Subcutaneous abdominal adipose tissue (tissue), 5 donors: ENCODE measurements at regions not wholly inside any gene's neighbourhood (a gene's known extent, or its start where the extent isn't known, plus 50 kb on each side); places are given as distances from the start of the nearest gene placed in this dataset.

Source experiments
- H3K27ac ChIP-seq: one replicate; pipeline ENCODE4 v1.7.0; 2013; ENCODE audit warnings: low read depth, mild to moderate bottlenecking, inconsistent platforms, low read length, moderate library complexity
- H3K27me3 ChIP-seq, 5 donors: one replicate each; pipeline ENCODE4 v1.7.0; 2013; ENCODE audit warnings: low read length in 5 of 5, inconsistent platforms in 1 of 5; ENCODE audit not compliant: control insufficient read depth in 5 of 5, insufficient read depth in 4 of 5
- H3K36me3 ChIP-seq, 5 donors: one replicate each; pipeline ENCODE4 v1.7.0; 2013; ENCODE audit warnings: low read length in 5 of 5; ENCODE audit not compliant: control insufficient read depth in 5 of 5, insufficient read depth in 5 of 5
- H3K4me1 ChIP-seq, 5 donors: one replicate each; pipeline ENCODE4 v1.7.0; 2013; ENCODE audit warnings: low read length in 5 of 5, mild to moderate bottlenecking in 3 of 5, moderate library complexity in 1 of 5; ENCODE audit not compliant: control insufficient read depth in 5 of 5, insufficient read depth in 5 of 5
- H3K4me3 ChIP-seq, 5 donors: one replicate each; pipeline ENCODE4 v1.7.0; 2013; ENCODE audit warnings: low read length in 5 of 5, low read depth in 1 of 5
- H3K9ac ChIP-seq, 5 donors: one replicate each; pipeline ENCODE4 v1.7.0; 2013; ENCODE audit warnings: low read length in 5 of 5, mild to moderate bottlenecking in 4 of 5, moderate library complexity in 3 of 5
- H3K9me3 ChIP-seq, 5 donors: one replicate each; pipeline ENCODE4 v1.7.0; 2013; ENCODE audit warnings: low read length in 5 of 5; ENCODE audit not compliant: control insufficient read depth in 5 of 5
- donor health status: healthy.
- donor health status: healthy.
- donor health status: healthy.
- donor health status: healthy.
- donor health status: healthy.

GRCh38 chr12:19045426-19045825 lies 84.1 kb upstream of the PLEKHA5 start:
- no peaks in the 10 kb centered on the region for H3K36me3 ChIP-seq
- no peaks in the 10 kb centered on the region for H3K4me1 ChIP-seq
- no peak overlapping the region for H3K27ac ChIP-seq
- no peak overlapping the region for H3K9ac ChIP-seq
- H3K4me3 ChIP-seq, result no peak overlapping the region
- H3K9me3 ChIP-seq, result no peaks in the 10 kb centered on the region
- no peaks in the 10 kb centered on the region for H3K27me3 ChIP-seq

DNA sequence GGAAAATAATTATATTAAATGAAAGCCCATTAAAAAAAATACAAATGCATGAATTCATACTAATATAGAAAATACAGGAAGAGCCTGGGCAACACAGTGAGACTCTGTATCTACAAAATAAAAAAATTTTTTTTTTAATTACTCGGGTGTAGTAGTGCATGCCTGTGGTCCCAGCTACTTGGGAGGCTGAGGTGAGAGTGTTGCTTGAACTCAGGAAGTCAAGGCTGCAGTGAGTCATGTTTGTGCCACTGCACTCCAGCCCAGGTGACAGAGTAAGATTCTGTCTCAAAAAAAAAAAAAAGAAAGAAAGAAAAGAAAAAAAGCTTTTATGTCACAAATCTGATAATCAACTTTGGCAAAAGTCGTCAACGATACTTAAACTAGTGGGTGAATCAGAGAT lies 80.6 kb upstream of the PLEKHA5 start:
- Histone ChIP-seq H3K9me3 (no peaks in the 10 kb centered on the region), H3K4me1 (no peaks in the 10 kb centered on the region), H3K27ac (no peak overlapping the region), H3K36me3 (no peaks in the 10 kb centered on the region), H3K9ac (no peak overlapping the region), H3K4me3 (no peak overlapping the region), H3K27me3 (no peaks in the 10 kb centered on the region)

GRCh38 chr12:19052689-19053088 lies 76.8 kb upstream of the PLEKHA5 start:
- H3K27me3 ChIP-seq, result no peaks in the 10 kb centered on the region
- peaks cover 0 to 3% (median 0%) of the 10 kb centered on the region in 5 donors for H3K4me1 ChIP-seq
- H3K9ac ChIP-seq, result no peak overlapping the region
- H3K4me3 ChIP-seq, result no peak overlapping the region
- no peaks in the 10 kb centered on the region for H3K9me3 ChIP-seq
- H3K27ac ChIP-seq, result no peak overlapping the region
- no peaks in the 10 kb centered on the region for H3K36me3 ChIP-seq

DNA sequence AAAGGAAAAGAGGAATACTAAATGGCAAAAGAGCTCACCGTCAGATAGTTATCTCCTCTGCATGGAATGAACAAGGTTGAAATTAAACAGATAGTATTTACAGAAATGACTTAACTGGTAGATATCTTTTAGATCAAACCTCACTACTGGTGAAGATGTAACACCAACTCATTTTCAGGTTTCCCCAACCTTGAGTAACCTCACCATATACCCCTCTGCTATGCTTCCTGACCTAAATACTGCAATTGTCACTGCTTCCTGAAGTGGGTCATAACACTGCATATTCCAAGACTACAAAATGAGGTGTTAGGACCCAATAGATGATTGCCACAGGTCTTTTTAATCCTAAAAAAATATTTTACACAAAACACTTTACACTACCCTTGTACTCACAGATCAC lies 76.3 kb upstream of the PLEKHA5 start:
- Histone ChIP-seq H3K36me3 (no peaks in the 10 kb centered on the region), H3K4me1 (peaks cover 0 to 3% (median 0%) of the 10 kb centered on the region in 5 donors), H3K9ac (no peak overlapping the region), H3K9me3 (no peaks in the 10 kb centered on the region), H3K27ac (no peak overlapping the region), H3K27me3 (no peaks in the 10 kb centered on the region), H3K4me3 (no peak overlapping the region)

DNA sequence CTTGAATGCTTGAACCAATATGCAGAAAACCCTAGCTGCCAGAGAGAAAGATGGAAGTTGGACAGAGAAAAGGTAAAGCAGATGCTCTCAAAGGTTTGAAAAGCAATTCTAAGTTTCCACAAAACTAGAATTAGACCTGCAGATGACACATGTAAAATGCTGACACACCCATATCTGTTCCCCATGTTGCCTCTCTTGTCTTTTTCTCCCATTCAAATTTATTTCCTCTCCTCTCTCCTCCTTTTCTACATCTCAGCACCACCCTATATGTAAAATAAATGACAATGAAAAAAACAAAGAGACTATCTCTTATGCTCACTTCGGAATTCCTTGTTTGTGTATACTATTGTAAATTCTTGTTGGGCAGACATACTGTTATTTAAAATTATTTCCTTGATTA lies 75.5 kb upstream of the PLEKHA5 start:
- Histone ChIP-seq H3K27me3 (no peaks in the 10 kb centered on the region), H3K36me3 (no peaks in the 10 kb centered on the region)

DNA sequence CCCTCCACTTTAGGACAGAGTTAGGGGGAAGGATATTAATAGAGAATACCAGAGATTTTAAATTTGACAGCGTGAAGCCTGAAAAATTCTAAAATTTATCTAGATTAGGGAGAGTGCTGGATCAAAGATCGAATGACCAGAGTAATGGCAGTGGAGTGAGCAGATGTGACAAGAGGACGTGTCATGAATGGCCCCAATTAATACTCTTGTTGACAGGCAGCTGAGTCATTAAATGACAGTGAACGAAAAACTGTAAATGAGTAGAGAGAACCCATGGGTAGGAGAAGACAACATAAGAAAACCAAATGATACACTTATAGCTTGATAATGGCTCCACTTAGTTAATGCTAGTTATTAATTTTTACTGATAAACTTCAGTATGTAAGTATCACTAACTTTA lies 73.9 kb upstream of the PLEKHA5 start:
- Histone ChIP-seq H3K9me3 (no peaks in the 10 kb centered on the region), H3K36me3 (no peaks in the 10 kb centered on the region), H3K27me3 (no peaks in the 10 kb centered on the region), H3K27ac (no peak overlapping the region), H3K4me3 (no peak overlapping the region), H3K4me1 (peaks cover 0 to 6% (median 0%) of the 10 kb centered on the region in 5 donors), H3K9ac (no peak overlapping the region)

More for the DNA sequence above, 75.5 kb upstream of the PLEKHA5 start:
- Histone ChIP-seq H3K27ac (no peak overlapping the region), H3K4me1 (peaks cover 0 to 6% (median 0%) of the 10 kb centered on the region in 5 donors), H3K9me3 (no peaks in the 10 kb centered on the region), H3K4me3 (no peak overlapping the region), H3K9ac (no peak overlapping the region)

DNA sequence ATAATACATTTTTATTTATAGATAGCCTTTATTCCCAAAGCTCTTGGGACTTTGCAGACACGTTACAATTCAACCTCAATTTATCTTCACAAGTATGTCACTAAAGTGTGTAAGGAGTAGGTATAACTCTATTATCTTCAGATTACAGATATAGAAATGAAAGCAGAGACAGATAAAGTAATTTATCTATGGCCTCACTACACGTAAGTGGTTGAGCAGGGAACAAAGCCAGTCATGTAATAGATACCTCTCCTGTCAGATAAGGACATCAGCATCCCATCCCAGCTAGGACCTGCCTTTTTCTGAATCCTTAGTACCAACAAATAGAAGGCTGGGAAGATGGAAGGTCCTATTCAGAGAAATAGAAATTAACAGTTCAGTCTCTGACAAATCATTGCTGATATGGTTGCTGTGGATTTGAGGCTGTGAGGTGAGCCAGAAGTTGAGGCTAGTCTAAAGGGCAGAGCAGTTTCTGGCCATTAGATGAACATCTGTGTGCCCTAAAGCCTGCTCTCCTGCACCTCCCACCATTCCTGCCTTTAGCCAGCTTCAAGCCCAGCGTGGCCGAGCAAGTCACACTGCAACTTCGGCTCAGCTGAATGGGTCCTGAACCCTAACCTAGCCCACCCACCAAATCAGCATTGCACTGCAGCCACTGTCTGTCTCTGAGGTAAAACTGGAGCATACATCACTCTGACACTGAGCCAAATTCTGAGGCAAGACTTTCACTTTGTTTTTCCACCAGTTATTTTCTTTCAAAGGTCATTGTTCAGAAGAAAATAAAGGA lies 71.1 kb upstream of the PLEKHA5 start:
- H3K4me1 ChIP-seq, result peaks cover 0 to 6% (median 0%) of the 10 kb centered on the region in 5 donors
- no peaks in the 10 kb centered on the region for H3K27me3 ChIP-seq
- H3K9me3 ChIP-seq, result no peaks in the 10 kb centered on the region
- H3K9ac ChIP-seq, result no peak overlapping the region
- H3K4me3 ChIP-seq, result peak overlapping the region in 2 of 5 donors; percentile 26 to 34
- no peak overlapping the region for H3K27ac ChIP-seq
- no peaks in the 10 kb centered on the region for H3K36me3 ChIP-seq

DNA sequence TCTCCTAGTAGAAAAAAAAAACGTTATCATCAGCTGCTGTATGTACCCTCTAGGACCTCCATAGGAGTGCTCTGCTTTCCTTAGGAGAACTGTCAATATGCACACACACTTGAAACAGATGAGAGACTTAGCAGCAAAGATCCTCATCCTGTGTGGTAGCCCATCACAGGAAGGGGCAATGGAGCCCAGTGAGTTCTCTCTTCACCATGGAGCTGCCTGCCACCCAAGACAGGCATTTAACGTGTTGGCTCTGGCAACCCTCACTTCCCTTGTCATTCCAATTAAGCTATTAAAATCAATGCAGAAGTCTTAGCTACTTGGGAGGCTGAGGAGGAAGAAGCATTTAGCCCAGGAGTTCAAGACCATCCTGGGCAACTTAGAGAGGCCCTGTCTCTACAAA lies 64.8 kb upstream of the PLEKHA5 start:
- Histone ChIP-seq H3K4me3 (no peak overlapping the region), H3K27me3 (no peaks in the 10 kb centered on the region), H3K9me3 (peaks cover 0 to 3% (median 0%) of the 10 kb centered on the region in 5 donors), H3K27ac (no peak overlapping the region), H3K9ac (no peak overlapping the region), H3K36me3 (no peaks in the 10 kb centered on the region), H3K4me1 (no peaks in the 10 kb centered on the region)

DNA sequence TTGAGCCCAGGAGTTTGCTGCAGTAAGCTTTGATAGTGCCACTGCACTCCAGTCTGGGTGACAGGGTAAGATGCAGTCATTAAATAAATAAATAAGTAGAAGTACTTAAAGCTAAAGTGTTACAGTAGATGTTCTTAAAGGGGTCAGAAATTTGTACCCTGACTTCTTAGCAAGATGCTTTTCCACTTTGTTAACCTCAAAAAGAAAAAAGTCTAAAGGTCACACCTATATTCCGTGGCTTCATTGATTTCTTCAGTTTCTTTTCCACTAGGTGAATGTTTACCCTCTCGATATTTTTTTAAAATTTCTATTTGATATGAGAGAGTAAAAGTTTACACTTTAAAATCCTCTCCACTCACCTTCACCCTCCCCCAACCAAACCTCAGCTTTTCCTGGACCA lies 64.3 kb upstream of the PLEKHA5 start:
- Histone ChIP-seq H3K4me3 (no peak overlapping the region), H3K27ac (no peak overlapping the region), H3K4me1 (no peaks in the 10 kb centered on the region), H3K9ac (no peak overlapping the region), H3K27me3 (no peaks in the 10 kb centered on the region), H3K9me3 (peaks cover 0 to 3% (median 0%) of the 10 kb centered on the region in 5 donors), H3K36me3 (no peaks in the 10 kb centered on the region)

- Histone ChIP-seq H3K36me3 (no peaks in the 10 kb centered on the region), H3K27me3 (no peaks in the 10 kb centered on the region), H3K9me3 (peaks cover 0 to 3% (median 0%) of the 10 kb centered on the region in 5 donors), H3K9ac (no peak overlapping the region), H3K4me3 (no peak overlapping the region), H3K4me1 (no peaks in the 10 kb centered on the region), H3K27ac (no peak overlapping the region)
These were observed 63.7 kb upstream of the PLEKHA5 start for GRCh38 chr12:19065871-19066270.
